ENCODE measurements at regions not wholly inside any gene's neighbourhood (a gene's known extent, or its start where the extent isn't known, plus 50 kb on each side); places are given as distances from the start of the nearest gene placed in this dataset.

- no peak overlapping the region for H3K4me3 Mint-ChIP-seq (ENCODE audit: unreplicated experiment)
- H3K36me3 Mint-ChIP-seq (ENCODE audit: low read depth, unreplicated experiment) = no peaks in the 10 kb centered on the region
- H3K9me3 Mint-ChIP-seq (ENCODE audit: unreplicated experiment) = no peaks in the 10 kb centered on the region
- H3K27me3 Mint-ChIP-seq (ENCODE audit: unreplicated experiment) = peaks cover 2% of the 10 kb centered on the region
- no peak for DNase-seq (ENCODE audit: low spot score)
- no peak for TF ChIP-seq CTCF (IDR thresholded peaks at IDR 0.05; ENCODE audit: unreplicated experiment)
- H3K27ac Mint-ChIP-seq (ENCODE audit: unreplicated experiment) = no peak overlapping the region
- peaks cover 2% of the 10 kb centered on the region for H3K4me1 Mint-ChIP-seq (ENCODE audit: unreplicated experiment)
Observed at GRCh38 chr7:24407965-24408364, 124.0 kb downstream of the NPY start.

- TF ChIP-seq CTCF (IDR thresholded peaks at IDR 0.05; ENCODE audit: unreplicated experiment) = no peak
Observed at GRCh38 chr7:24408798-24409430, 124.9 kb downstream of the NPY start.

GRCh38 chr7:24409431-24410024, 125.5 kb downstream of the NPY start:
- Mint-ChIP-seq H3K36me3 (ENCODE audit: low read depth, unreplicated experiment) (no peaks in the 10 kb centered on the region), H3K9me3 (ENCODE audit: unreplicated experiment) (no peaks in the 10 kb centered on the region), H3K27me3 (ENCODE audit: unreplicated experiment) (no peaks in the 10 kb centered on the region), H3K4me1 (ENCODE audit: unreplicated experiment) (peaks cover 2% of the 10 kb centered on the region), H3K27ac (ENCODE audit: unreplicated experiment) (no peak overlapping the region), H3K4me3 (ENCODE audit: unreplicated experiment) (no peak overlapping the region)
- DNase-seq (ENCODE audit: low spot score) = no peak
- TF ChIP-seq CTCF (IDR thresholded peaks at IDR 0.05; ENCODE audit: unreplicated experiment) = no peak

More at GRCh38 chr7:24408798-24409430, 124.9 kb downstream of the NPY start:
- Mint-ChIP-seq H3K9me3 (ENCODE audit: unreplicated experiment) (no peaks in the 10 kb centered on the region), H3K27me3 (ENCODE audit: unreplicated experiment) (no peaks in the 10 kb centered on the region), H3K4me1 (ENCODE audit: unreplicated experiment) (peaks cover 2% of the 10 kb centered on the region), H3K4me3 (ENCODE audit: unreplicated experiment) (no peak overlapping the region), H3K36me3 (ENCODE audit: low read depth, unreplicated experiment) (no peaks in the 10 kb centered on the region), H3K27ac (ENCODE audit: unreplicated experiment) (no peak overlapping the region)
- no peak for DNase-seq (ENCODE audit: low spot score)

- Mint-ChIP-seq H3K4me3 (ENCODE audit: unreplicated experiment) (no peak overlapping the region), H3K4me1 (ENCODE audit: unreplicated experiment) (peaks cover 2% of the 10 kb centered on the region), H3K36me3 (ENCODE audit: low read depth, unreplicated experiment) (no peaks in the 10 kb centered on the region), H3K27me3 (ENCODE audit: unreplicated experiment) (no peaks in the 10 kb centered on the region), H3K27ac (ENCODE audit: unreplicated experiment) (no peak overlapping the region), H3K9me3 (ENCODE audit: unreplicated experiment) (no peaks in the 10 kb centered on the region)
- TF ChIP-seq CTCF (IDR thresholded peaks at IDR 0.05; ENCODE audit: unreplicated experiment) = no peak
- DNase-seq (ENCODE audit: low spot score) = no peak
Observed at GRCh38 chr7:24411226-24411625, 127.2 kb downstream of the NPY start.

GRCh38 chr7:24417526-24418120, 133.6 kb downstream of the NPY start:
- Mint-ChIP-seq H3K4me3 (ENCODE audit: unreplicated experiment) (no peak overlapping the region), H3K4me1 (ENCODE audit: unreplicated experiment) (peaks cover 7% of the 10 kb centered on the region), H3K27me3 (ENCODE audit: unreplicated experiment) (no peaks in the 10 kb centered on the region), H3K9me3 (ENCODE audit: unreplicated experiment) (no peaks in the 10 kb centered on the region), H3K27ac (ENCODE audit: unreplicated experiment) (no peak overlapping the region), H3K36me3 (ENCODE audit: low read depth, unreplicated experiment) (no peaks in the 10 kb centered on the region)
- no peak for TF ChIP-seq CTCF (IDR thresholded peaks at IDR 0.05; ENCODE audit: unreplicated experiment)
- DNase-seq (ENCODE audit: low spot score) = no peak
